Panc1 (cell line): ENCODE measurements at regions not wholly inside any gene's neighbourhood (a gene's known extent, or its start where the extent isn't known, plus 50 kb on each side); places are given as distances from the start of the nearest gene placed in this dataset.

Experiments
- ATAC-seq: fragments of 200-7000 bp; cut with Tn5 transposase; 2 replicates; pipeline ENCODE4 v1.9.1; 2020; ENCODE audit warnings: mild to moderate bottlenecking, moderate library complexity
- BruUV-seq: library from RNA; stranded (reverse); fragments of 400-500 nt; replicated peaks from 2 replicates; lab custom pipeline; 2021; lab: Mats Ljungman, UMichigan
- CTCF ChIA-PET: fragments of 300-600 bp; sonication (Branson Sonifier 250); formaldehyde crosslinking; loops from one replicate; lab custom pipeline; 2022; ENCODE audit warnings: antibody characterized with exemption; lab: Charles Lee
- POLR2A ChIA-PET: fragments of 300-600 bp; sonication (Branson Sonifier 250); formaldehyde crosslinking; loops from one replicate; lab custom pipeline; 2022; ENCODE audit warnings: antibody characterized with exemption; lab: Charles Lee
- DNase-seq: peaks from one replicate; pipeline ENCODE4 v3.0.0-alpha.2; 2010; ENCODE audit warnings: low read depth, low spot score
- H3K27ac ChIP-seq: 2 replicates; pipeline ENCODE4 v1.5.1; 2011; ENCODE audit warnings: mild to moderate bottlenecking, low read length, inconsistent platforms
- H3K27me3 ChIP-seq: fragments of 200-500 bp; sonication (Bioruptor generic); 2 replicates; pipeline ENCODE4 v1.6.0; 2014; ENCODE audit warnings: low read length, inconsistent platforms; ENCODE audit not compliant: control insufficient read depth, insufficient read depth
- H3K36me3 ChIP-seq: fragments of 200-500 bp; sonication (Bioruptor generic); 2 replicates; pipeline ENCODE4 v1.5.1; 2014; ENCODE audit warnings: inconsistent platforms, mild to moderate bottlenecking, low read length, moderate library complexity; ENCODE audit not compliant: control insufficient read depth, insufficient read depth
- H3K4me1 ChIP-seq: 2 replicates; pipeline ENCODE4 v1.5.1; 2011; ENCODE audit warnings: inconsistent platforms, mild to moderate bottlenecking, low read length, moderate library complexity; ENCODE audit not compliant: control insufficient read depth, insufficient read depth
- H3K4me3 ChIP-seq, 2 experiments: 2 replicates each; pipeline ENCODE4 v1.5.1; 2011 to 2012; ENCODE audit warnings: low read depth in 2 of 2, low read length in 2 of 2, mild to moderate bottlenecking in 2 of 2, inconsistent platforms in 1 of 2, moderate library complexity in 1 of 2
- H3K9me3 ChIP-seq: fragments of 200-500 bp; sonication (Bioruptor generic); 2 replicates; pipeline ENCODE4 v1.5.1; 2014; ENCODE audit warnings: low read depth, mild to moderate bottlenecking, inconsistent platforms, low read length, moderate library complexity; ENCODE audit not compliant: control insufficient read depth, insufficient read depth
- POLR2AphosphoS5 ChIP-seq: IDR thresholded peaks from 2 replicates; pipeline ENCODE4 v1.6.1; 2012; ENCODE audit warnings: mild to moderate bottlenecking, low read depth, low read length, moderate library complexity
- SIN3A ChIP-seq: IDR thresholded peaks from 2 replicates; pipeline ENCODE4 v1.6.1; 2012; ENCODE audit warnings: low read depth, mild to moderate bottlenecking, low read length, moderate library complexity, borderline replicate concordance; ENCODE audit not compliant: insufficient read depth
- TCF7L2 ChIP-seq: IDR thresholded peaks from 2 replicates; pipeline ENCODE4 v1.6.1; 2011; ENCODE audit warnings: mild to moderate bottlenecking, low read depth, low read length, inconsistent platforms
- in situ Hi-C: cut with HindIII; loops from 2 replicates; pipeline ENCODE4 v1.10.0; 2016; ENCODE audit warnings: low sequenced_read_pairs, low pct_unique_long_range_greater_than_20kb
- intact Hi-C: fragments of 100-400 bp; cut with micrococcal nuclease; formaldehyde crosslinking; loops from one replicate; pipeline ENCODE4 v1.10.0; 2022; ENCODE audit not compliant: unreplicated experiment
- TF ChIP-seq, protein P1 (sequence below): fragments of 450-650 bp; IDR thresholded peaks from 2 replicates; pipeline ENCODE4 v1.5.1; 2017; ENCODE audit warnings: mild to moderate bottlenecking
- TF ChIP-seq, protein P2 (sequence below), 2 experiments: IDR thresholded peaks; 2 replicates each; pipeline ENCODE4 v1.6.1; 2011 to 2012; ENCODE audit warnings: low read depth in 2 of 2, control low read depth in 1 of 2, low read length in 1 of 2, mild to moderate bottlenecking in 1 of 2, moderate library complexity in 1 of 2; ENCODE audit not compliant: insufficient read depth in 1 of 2

DNA sequence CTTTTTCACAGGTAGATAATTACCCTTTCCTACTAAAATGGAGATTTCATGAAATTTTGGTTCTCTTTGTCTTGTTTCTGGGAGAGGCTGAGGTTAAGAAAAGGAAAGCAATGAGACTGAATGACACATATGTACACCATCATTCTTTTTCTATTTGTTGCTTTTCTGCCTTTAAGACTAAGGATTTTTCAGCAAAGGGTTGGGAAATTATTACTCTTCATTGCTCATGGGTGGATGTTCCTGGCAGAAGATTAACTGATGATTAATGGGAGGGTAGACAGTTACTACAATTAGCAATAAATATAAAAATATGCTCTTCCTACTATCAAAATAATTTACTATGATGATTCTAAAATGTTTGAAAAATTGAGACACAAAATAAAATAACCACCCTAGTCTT, 316.5 kb upstream of the USP24 start:
- H3K9me3 ChIP-seq: no peaks in the 10 kb centered on the region
- no peaks in the 10 kb centered on the region for H3K4me1 ChIP-seq
- no TSS peak for BruUV-seq
- H3K4me3 ChIP-seq: no peak overlapping the region
- intact Hi-C loops: no loop called here
- ATAC-seq (no peak), DNase-seq (no peak)
- TF ChIP-seq, protein P1, sequence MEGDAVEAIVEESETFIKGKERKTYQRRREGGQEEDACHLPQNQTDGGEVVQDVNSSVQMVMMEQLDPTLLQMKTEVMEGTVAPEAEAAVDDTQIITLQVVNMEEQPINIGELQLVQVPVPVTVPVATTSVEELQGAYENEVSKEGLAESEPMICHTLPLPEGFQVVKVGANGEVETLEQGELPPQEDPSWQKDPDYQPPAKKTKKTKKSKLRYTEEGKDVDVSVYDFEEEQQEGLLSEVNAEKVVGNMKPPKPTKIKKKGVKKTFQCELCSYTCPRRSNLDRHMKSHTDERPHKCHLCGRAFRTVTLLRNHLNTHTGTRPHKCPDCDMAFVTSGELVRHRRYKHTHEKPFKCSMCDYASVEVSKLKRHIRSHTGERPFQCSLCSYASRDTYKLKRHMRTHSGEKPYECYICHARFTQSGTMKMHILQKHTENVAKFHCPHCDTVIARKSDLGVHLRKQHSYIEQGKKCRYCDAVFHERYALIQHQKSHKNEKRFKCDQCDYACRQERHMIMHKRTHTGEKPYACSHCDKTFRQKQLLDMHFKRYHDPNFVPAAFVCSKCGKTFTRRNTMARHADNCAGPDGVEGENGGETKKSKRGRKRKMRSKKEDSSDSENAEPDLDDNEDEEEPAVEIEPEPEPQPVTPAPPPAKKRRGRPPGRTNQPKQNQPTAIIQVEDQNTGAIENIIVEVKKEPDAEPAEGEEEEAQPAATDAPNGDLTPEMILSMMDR: no peak
- TF ChIP-seq SIN3A: no peak
- TF ChIP-seq POLR2AphosphoS5: no peak
- no peak for TF ChIP-seq TCF7L2
- TF ChIP-seq, protein P2, sequence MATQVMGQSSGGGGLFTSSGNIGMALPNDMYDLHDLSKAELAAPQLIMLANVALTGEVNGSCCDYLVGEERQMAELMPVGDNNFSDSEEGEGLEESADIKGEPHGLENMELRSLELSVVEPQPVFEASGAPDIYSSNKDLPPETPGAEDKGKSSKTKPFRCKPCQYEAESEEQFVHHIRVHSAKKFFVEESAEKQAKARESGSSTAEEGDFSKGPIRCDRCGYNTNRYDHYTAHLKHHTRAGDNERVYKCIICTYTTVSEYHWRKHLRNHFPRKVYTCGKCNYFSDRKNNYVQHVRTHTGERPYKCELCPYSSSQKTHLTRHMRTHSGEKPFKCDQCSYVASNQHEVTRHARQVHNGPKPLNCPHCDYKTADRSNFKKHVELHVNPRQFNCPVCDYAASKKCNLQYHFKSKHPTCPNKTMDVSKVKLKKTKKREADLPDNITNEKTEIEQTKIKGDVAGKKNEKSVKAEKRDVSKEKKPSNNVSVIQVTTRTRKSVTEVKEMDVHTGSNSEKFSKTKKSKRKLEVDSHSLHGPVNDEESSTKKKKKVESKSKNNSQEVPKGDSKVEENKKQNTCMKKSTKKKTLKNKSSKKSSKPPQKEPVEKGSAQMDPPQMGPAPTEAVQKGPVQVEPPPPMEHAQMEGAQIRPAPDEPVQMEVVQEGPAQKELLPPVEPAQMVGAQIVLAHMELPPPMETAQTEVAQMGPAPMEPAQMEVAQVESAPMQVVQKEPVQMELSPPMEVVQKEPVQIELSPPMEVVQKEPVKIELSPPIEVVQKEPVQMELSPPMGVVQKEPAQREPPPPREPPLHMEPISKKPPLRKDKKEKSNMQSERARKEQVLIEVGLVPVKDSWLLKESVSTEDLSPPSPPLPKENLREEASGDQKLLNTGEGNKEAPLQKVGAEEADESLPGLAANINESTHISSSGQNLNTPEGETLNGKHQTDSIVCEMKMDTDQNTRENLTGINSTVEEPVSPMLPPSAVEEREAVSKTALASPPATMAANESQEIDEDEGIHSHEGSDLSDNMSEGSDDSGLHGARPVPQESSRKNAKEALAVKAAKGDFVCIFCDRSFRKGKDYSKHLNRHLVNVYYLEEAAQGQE (IDR thresholded peaks at IDR 0.05; ENCODE audit: insufficient read depth in 1 of 2, low read depth in 2 of 2, low read length in 1 of 2): no peak
- no peaks in the 10 kb centered on the region for H3K27me3 ChIP-seq
- H3K27ac ChIP-seq: no peak overlapping the region
- POLR2A ChIA-PET: no interaction called here
- in situ Hi-C loops: no loop called here
- H3K36me3 ChIP-seq: no peaks in the 10 kb centered on the region
- CTCF ChIA-PET: no interaction called here

DNA sequence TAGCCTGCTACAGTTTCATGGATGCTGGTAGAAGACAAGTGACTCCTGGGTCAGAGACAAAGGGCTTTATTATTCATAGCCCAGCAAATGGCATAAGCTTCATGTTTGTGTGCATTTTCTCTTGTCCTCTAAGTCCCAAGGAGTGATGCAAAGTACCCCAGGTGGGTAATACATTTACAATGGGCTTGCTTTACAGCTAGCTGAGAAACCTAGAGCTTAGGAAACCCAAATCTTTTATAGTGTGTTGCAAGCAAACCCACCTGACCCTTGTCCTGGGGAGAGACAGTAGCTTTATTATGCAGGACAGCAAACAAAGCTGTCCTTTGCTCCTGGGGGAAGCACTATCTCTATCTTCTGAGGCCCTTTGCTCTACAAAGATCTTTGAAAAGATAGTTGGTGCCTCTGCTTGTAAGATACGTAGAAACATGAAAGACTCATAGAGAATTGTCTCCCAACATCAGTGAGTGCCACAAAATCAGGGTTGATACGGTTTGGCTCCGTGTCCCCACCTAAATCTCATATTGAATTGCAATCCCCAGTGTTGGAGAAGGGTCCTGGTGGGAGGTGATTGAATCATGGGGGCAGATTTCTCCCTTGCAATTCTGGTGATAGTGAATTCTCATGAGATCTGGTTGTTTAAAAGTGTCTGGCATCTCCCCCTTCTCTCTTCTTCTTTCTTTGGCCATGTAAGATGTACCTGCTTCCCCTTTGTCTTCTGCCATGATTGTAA, 315.8 kb upstream of the USP24 start:
- no peaks in the 10 kb centered on the region for H3K27me3 ChIP-seq
- H3K9me3 ChIP-seq: no peaks in the 10 kb centered on the region
- no peak for ATAC-seq
- TF ChIP-seq, protein P1: no peak
- TF ChIP-seq SIN3A: no peak
- TF ChIP-seq, protein P2 (IDR thresholded peaks at IDR 0.05; ENCODE audit: insufficient read depth in 1 of 2, low read depth in 2 of 2, low read length in 1 of 2): no peak
- TF ChIP-seq POLR2AphosphoS5: no peak
- no peak for TF ChIP-seq TCF7L2
- BruUV-seq: no TSS peak
- H3K4me3 ChIP-seq: no peak overlapping the region
- ChIA-PET CTCF (no interaction called here), POLR2A (no interaction called here)
- H3K27ac ChIP-seq: no peak overlapping the region
- H3K4me1 ChIP-seq: no peaks in the 10 kb centered on the region
- no peak for DNase-seq
- in situ Hi-C loops (no loop called here), intact Hi-C loops (no loop called here)
- H3K36me3 ChIP-seq: no peaks in the 10 kb centered on the region
